Hematopoietic multipotent progenitor cell (in vitro differentiated cells): ENCODE measurements at regions not wholly inside any gene's neighbourhood (a gene's known extent, or its start where the extent isn't known, plus 50 kb on each side); places are given as distances from the start of the nearest gene placed in this dataset. TPM values are rescaled to one million over a fixed set of nuclear protein-coding genes. Genes with fewer than 3 reads are reported as not detected.

Experiments
- small RNA-seq: library from RNA; depleted of rRNA; stranded (forward); fragments of <200 nt; gene quantifications from one replicate; pipeline ENCODE3, GENCODE V24; 2012

Small RNA genes in the stretch of these regions (small RNA-seq; reads per million reads assigned to genes)
- gene RN7SL761P, result not detected
- gene RPL37P21, result not detected
- gene RPS3AP52, result not detected
- gene SNRPFP3, result not detected
